ENCODE measurements at regions not wholly inside any gene's neighbourhood (a gene's known extent, or its start where the extent isn't known, plus 50 kb on each side); places are given as distances from the start of the nearest gene placed in this dataset.

- no peak for TF ChIP-seq CTCF (IDR thresholded peaks at IDR 0.05; ENCODE audit: low read depth, low read length, poor library complexity, severe bottlenecking)
- no peak for TF ChIP-seq EZH2phosphoT487 (IDR thresholded peaks at IDR 0.05; ENCODE audit: borderline replicate concordance, low read length)
Observed at GRCh38 chr17:52476638-52477313, 318.3 kb upstream of the CA10 start.
